ENCODE measurements at regions not wholly inside any gene's neighbourhood (a gene's known extent, or its start where the extent isn't known, plus 50 kb on each side); places are given as distances from the start of the nearest gene placed in this dataset.
A peak's percentile ranks its signal among the peaks of the same experiment; 100 is the strongest.

DNA sequence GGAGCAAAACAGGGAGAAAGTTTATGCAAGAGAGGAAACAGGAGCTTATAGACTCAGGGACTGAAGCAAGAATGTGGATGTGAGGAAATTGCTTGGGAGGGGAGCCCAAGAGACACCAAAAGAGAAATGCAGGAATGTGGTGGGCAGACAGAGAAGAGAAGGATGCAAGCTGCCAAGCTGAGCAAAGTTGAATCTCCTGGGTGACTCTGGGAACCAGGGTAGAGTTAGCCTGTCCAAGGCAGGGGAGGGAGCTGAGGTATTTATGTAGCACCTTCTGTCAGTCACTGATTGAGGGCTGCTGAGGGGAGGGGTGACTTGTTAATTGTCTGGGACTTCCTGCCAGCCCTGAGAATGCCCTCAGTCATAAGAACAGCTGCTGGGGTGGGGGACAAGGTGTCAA, 464.3 kb downstream of the NBAS start:
- H4K20me1 ChIP-seq (replicated peaks; ENCODE audit: insufficient read depth), result no peaks in the 10 kb centered on the region
- peaks cover 22% of the 10 kb centered on the region for H3K4me1 ChIP-seq (ENCODE audit: insufficient read depth)
- no peak overlapping the region for H3K4me2 ChIP-seq
- Mint-ChIP-seq H3K4me1 (peaks cover 36% of the 10 kb centered on the region), H3K27me3 (ENCODE audit: insufficient read depth, low read depth, poor library complexity) (peaks cover 7% of the 10 kb centered on the region), H3K27ac (peak overlapping the region; percentile 11; the same call in 1 of the 2 replicates), H3K36me3 (ENCODE audit: low read depth) (peaks cover 13% of the 10 kb centered on the region), H3K9me3 (peaks cover 7% of the 10 kb centered on the region; the same call in 2 of the 3 replicates), H3K4me3 (no peak overlapping the region)
- H3K27me3 ChIP-seq (ENCODE audit: insufficient read depth), result no peaks in the 10 kb centered on the region
- no peak overlapping the region for H3K4me3 ChIP-seq
- no peak overlapping the region for H3K27ac ChIP-seq (ENCODE audit: low read depth)
- no peaks in the 10 kb centered on the region for H3F3A ChIP-seq (replicated peaks; ENCODE audit: low read depth)
- H2AFZ ChIP-seq, result peak overlapping the region; percentile 53
- no peaks in the 10 kb centered on the region for H3K36me3 ChIP-seq (ENCODE audit: insufficient read depth)
- H3K79me2 ChIP-seq (replicated peaks; ENCODE audit: insufficient read depth), result no peaks in the 10 kb centered on the region
- ATAC-seq, result peak; percentile 48; the same call in 2 of the 3 replicates
- H3K9me2 ChIP-seq (ENCODE audit: insufficient read depth), result 0 out of 2 replicates have a peak, but pooled peaks cover 12% of the 10 kb centered on the region
- DNase-seq (ENCODE audit: low spot score), result peak; percentile 60
- TF ChIP-seq EZH2phosphoT487 (IDR thresholded peaks at IDR 0.05; ENCODE audit: unreplicated experiment), result no peak
- TF ChIP-seq, protein P1, sequence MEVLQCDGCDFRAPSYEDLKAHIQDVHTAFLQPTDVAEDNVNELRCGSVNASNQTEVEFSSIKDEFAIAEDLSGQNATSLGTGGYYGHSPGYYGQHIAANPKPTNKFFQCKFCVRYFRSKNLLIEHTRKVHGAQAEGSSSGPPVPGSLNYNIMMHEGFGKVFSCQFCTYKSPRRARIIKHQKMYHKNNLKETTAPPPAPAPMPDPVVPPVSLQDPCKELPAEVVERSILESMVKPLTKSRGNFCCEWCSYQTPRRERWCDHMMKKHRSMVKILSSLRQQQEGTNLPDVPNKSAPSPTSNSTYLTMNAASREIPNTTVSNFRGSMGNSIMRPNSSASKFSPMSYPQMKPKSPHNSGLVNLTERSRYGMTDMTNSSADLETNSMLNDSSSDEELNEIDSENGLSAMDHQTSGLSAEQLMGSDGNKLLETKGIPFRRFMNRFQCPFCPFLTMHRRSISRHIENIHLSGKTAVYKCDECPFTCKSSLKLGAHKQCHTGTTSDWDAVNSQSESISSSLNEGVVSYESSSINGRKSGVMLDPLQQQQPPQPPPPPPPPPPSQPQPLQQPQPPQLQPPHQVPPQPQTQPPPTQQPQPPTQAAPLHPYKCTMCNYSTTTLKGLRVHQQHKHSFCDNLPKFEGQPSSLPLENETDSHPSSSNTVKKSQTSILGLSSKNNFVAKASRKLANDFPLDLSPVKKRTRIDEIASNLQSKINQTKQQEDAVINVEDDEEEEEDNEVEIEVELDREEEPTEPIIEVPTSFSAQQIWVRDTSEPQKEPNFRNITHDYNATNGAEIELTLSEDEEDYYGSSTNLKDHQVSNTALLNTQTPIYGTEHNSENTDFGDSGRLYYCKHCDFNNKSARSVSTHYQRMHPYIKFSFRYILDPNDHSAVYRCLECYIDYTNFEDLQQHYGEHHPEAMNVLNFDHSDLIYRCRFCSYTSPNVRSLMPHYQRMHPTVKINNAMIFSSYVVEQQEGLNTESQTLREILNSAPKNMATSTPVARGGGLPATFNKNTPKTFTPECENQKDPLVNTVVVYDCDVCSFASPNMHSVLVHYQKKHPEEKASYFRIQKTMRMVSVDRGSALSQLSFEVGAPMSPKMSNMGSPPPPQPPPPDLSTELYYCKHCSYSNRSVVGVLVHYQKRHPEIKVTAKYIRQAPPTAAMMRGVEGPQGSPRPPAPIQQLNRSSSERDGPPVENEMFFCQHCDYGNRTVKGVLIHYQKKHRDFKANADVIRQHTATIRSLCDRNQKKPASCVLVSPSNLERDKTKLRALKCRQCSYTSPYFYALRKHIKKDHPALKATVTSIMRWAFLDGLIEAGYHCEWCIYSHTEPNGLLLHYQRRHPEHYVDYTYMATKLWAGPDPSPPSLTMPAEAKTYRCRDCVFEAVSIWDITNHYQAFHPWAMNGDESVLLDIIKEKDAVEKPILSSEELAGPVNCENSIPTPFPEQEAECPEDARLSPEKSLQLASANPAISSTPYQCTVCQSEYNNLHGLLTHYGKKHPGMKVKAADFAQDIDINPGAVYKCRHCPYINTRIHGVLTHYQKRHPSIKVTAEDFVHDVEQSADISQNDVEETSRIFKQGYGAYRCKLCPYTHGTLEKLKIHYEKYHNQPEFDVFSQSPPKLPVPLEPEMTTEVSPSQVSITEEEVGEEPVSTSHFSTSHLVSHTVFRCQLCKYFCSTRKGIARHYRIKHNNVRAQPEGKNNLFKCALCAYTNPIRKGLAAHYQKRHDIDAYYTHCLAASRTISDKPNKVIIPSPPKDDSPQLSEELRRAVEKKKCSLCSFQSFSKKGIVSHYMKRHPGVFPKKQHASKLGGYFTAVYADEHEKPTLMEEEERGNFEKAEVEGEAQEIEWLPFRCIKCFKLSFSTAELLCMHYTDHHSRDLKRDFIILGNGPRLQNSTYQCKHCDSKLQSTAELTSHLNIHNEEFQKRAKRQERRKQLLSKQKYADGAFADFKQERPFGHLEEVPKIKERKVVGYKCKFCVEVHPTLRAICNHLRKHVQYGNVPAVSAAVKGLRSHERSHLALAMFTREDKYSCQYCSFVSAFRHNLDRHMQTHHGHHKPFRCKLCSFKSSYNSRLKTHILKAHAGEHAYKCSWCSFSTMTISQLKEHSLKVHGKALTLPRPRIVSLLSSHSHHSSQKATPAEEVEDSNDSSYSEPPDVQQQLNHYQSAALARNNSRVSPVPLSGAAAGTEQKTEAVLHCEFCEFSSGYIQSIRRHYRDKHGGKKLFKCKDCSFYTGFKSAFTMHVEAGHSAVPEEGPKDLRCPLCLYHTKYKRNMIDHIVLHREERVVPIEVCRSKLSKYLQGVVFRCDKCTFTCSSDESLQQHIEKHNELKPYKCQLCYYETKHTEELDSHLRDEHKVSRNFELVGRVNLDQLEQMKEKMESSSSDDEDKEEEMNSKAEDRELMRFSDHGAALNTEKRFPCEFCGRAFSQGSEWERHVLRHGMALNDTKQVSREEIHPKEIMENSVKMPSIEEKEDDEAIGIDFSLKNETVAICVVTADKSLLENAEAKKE (CRISPR knock-in tag; IDR thresholded peaks at IDR 0.05), result peak; percentile 86

DNA sequence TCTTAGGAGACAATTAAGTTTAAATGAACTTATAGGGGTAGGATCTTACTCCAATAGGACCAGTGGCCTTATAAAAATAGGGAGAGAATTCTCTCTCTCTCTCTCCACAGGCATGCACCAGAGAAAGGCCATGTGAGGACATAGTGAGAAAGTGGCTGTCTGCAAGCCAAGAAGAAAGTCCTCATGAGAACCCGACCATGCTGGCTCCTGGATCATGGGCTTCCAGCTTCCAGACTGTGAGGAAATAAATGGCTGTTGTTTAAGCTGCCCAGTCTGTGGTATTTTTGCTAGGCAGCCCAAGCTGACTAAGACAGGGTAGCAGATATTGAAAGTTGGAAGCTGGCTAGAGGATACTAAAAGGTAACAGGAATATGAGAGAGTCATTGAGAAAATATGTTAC, 454.0 kb downstream of the NBAS start:
- H3K36me3 Mint-ChIP-seq (ENCODE audit: low read depth), result peaks cover 15% of the 10 kb centered on the region; the same call in 2 of the 3 replicates
- Histone ChIP-seq H3K79me2 (replicated peaks; ENCODE audit: insufficient read depth) (no peaks in the 10 kb centered on the region), H3K27me3 (ENCODE audit: insufficient read depth) (no peaks in the 10 kb centered on the region), H3K27ac (ENCODE audit: low read depth) (no peak overlapping the region), H4K20me1 (replicated peaks; ENCODE audit: insufficient read depth) (no peaks in the 10 kb centered on the region), H3K9me2 (ENCODE audit: insufficient read depth) (no peaks in the 10 kb centered on the region), H2AFZ (no peak overlapping the region), H3K36me3 (ENCODE audit: insufficient read depth) (peaks cover 7% of the 10 kb centered on the region), H3K4me2 (no peak overlapping the region), H3K4me1 (ENCODE audit: insufficient read depth) (no peaks in the 10 kb centered on the region), H3F3A (replicated peaks; ENCODE audit: low read depth) (no peaks in the 10 kb centered on the region), H3K4me3 (no peak overlapping the region)
- no peaks in the 10 kb centered on the region for H3K4me1 Mint-ChIP-seq
- no peak for ATAC-seq
- DNase-seq (ENCODE audit: low spot score), result no peak
- H3K9me3 Mint-ChIP-seq, result peaks cover 21% of the 10 kb centered on the region
- H3K4me3 Mint-ChIP-seq, result no peak overlapping the region
- H3K27me3 Mint-ChIP-seq (ENCODE audit: insufficient read depth, low read depth, poor library complexity), result peaks cover 3% of the 10 kb centered on the region
- H3K27ac Mint-ChIP-seq, result no peak overlapping the region
- no peak for TF ChIP-seq ZNF331 (CRISPR knock-in tag; IDR thresholded peaks at IDR 0.05; ENCODE audit: low read depth)
- no peak for TF ChIP-seq CREB1 (CRISPR knock-in tag; IDR thresholded peaks at IDR 0.05; ENCODE audit: low read depth)
- TF ChIP-seq, protein P2, sequence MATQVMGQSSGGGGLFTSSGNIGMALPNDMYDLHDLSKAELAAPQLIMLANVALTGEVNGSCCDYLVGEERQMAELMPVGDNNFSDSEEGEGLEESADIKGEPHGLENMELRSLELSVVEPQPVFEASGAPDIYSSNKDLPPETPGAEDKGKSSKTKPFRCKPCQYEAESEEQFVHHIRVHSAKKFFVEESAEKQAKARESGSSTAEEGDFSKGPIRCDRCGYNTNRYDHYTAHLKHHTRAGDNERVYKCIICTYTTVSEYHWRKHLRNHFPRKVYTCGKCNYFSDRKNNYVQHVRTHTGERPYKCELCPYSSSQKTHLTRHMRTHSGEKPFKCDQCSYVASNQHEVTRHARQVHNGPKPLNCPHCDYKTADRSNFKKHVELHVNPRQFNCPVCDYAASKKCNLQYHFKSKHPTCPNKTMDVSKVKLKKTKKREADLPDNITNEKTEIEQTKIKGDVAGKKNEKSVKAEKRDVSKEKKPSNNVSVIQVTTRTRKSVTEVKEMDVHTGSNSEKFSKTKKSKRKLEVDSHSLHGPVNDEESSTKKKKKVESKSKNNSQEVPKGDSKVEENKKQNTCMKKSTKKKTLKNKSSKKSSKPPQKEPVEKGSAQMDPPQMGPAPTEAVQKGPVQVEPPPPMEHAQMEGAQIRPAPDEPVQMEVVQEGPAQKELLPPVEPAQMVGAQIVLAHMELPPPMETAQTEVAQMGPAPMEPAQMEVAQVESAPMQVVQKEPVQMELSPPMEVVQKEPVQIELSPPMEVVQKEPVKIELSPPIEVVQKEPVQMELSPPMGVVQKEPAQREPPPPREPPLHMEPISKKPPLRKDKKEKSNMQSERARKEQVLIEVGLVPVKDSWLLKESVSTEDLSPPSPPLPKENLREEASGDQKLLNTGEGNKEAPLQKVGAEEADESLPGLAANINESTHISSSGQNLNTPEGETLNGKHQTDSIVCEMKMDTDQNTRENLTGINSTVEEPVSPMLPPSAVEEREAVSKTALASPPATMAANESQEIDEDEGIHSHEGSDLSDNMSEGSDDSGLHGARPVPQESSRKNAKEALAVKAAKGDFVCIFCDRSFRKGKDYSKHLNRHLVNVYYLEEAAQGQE (IDR thresholded peaks at IDR 0.05; ENCODE audit: unreplicated experiment), result no peak
- TF ChIP-seq EZH2phosphoT487 (IDR thresholded peaks at IDR 0.05; ENCODE audit: unreplicated experiment), result no peak
- no peak for TF ChIP-seq ZNF114 (CRISPR knock-in tag; IDR thresholded peaks at IDR 0.05)
- no peak for TF ChIP-seq JUNB (IDR thresholded peaks at IDR 0.05; ENCODE audit: unreplicated experiment)
- TF ChIP-seq, protein P3, sequence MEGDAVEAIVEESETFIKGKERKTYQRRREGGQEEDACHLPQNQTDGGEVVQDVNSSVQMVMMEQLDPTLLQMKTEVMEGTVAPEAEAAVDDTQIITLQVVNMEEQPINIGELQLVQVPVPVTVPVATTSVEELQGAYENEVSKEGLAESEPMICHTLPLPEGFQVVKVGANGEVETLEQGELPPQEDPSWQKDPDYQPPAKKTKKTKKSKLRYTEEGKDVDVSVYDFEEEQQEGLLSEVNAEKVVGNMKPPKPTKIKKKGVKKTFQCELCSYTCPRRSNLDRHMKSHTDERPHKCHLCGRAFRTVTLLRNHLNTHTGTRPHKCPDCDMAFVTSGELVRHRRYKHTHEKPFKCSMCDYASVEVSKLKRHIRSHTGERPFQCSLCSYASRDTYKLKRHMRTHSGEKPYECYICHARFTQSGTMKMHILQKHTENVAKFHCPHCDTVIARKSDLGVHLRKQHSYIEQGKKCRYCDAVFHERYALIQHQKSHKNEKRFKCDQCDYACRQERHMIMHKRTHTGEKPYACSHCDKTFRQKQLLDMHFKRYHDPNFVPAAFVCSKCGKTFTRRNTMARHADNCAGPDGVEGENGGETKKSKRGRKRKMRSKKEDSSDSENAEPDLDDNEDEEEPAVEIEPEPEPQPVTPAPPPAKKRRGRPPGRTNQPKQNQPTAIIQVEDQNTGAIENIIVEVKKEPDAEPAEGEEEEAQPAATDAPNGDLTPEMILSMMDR (conservative IDR thresholded peaks at IDR 0.05; ENCODE audit: low read depth in 2 of 2), result no peak
- TF ChIP-seq STAT1 (IDR thresholded peaks at IDR 0.05; ENCODE audit: unreplicated experiment), result no peak
- TF ChIP-seq NANOG (IDR thresholded peaks at IDR 0.05; ENCODE audit: borderline replicate concordance), result no peak

Measured in GM23338 (cell line).